SU-DHL-6 (cell line): ENCODE measurements at regions not wholly inside any gene's neighbourhood (a gene's known extent, or its start where the extent isn't known, plus 50 kb on each side); places are given as distances from the start of the nearest gene placed in this dataset.

ENCODE experiments used
- CTCF ChIP-seq: fragments of 200-600 bp; sonication (generic); IDR thresholded peaks from one replicate; pipeline ENCODE4 v1.5.1; 2017; ENCODE audit warnings: antibody characterized with exemption, mild to moderate bottlenecking, low read length, moderate library complexity; ENCODE audit not compliant: insufficient read depth, poor library complexity, severe bottlenecking
- EZH2phosphoT487 ChIP-seq: fragments of 200-600 bp; sonication (generic), shearing (Covaris generic); conservative IDR thresholded peaks from 2 replicates; pipeline ENCODE4 v1.6.1; 2018; ENCODE audit warnings: mild to moderate bottlenecking, antibody characterized with exemption, low read length, moderate library complexity, mixed read lengths

- TF ChIP-seq CTCF (no peak), EZH2phosphoT487 (no peak)
Observed at GRCh38 chr6:112660626-112661025, 313.5 kb downstream of the RFPL4B start.
